GM12873 (cell line): ENCODE measurements at regions not wholly inside any gene's neighbourhood (a gene's known extent, or its start where the extent isn't known, plus 50 kb on each side); places are given as distances from the start of the nearest gene placed in this dataset.

ENCODE experiments used
- TF ChIP-seq, protein P1 (sequence below): IDR thresholded peaks from 2 replicates; pipeline ENCODE4 v1.5.1; 2012; ENCODE audit warnings: low read depth, mild to moderate bottlenecking, moderate library complexity, low read length, control low read depth; ENCODE audit not compliant: insufficient read depth; ENCODE audit errors: missing control alignments

DNA sequence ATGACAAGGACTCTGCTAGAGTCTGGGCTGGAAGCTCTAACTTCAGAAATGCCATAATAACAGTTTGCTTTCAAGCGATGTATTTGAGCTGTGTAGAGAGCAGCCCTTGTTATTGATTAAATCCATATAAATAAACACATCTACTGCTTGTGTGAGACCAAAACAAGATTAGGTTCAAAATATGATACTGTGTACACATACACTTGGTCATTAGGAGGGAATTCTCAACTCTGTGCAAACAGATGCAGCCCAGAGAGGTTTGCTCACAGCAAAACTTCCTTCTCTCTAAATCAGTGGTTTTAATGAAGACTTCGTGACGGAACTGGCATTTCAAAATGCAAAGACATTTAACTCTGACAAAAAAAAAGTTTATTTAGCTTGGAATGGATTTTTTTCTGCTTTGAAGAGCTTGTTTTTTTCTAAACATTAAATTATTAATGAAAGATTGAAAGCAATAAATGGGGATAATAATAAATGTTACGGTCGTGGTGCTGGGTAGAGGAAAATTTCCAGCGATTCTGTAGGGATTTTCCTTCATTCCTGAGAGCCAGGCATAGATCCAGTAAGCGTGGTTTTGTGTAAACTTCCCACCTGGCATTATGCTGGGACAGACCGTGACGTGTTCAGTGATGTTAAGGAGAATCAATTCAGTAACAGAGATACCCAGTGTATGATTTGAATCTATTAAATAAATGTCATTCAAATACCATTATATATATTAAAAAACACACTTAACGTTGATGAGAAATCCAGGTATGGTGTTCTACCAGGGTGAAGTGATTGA is 213.7 kb downstream of the TEX29 start:
- TF ChIP-seq, protein P1, sequence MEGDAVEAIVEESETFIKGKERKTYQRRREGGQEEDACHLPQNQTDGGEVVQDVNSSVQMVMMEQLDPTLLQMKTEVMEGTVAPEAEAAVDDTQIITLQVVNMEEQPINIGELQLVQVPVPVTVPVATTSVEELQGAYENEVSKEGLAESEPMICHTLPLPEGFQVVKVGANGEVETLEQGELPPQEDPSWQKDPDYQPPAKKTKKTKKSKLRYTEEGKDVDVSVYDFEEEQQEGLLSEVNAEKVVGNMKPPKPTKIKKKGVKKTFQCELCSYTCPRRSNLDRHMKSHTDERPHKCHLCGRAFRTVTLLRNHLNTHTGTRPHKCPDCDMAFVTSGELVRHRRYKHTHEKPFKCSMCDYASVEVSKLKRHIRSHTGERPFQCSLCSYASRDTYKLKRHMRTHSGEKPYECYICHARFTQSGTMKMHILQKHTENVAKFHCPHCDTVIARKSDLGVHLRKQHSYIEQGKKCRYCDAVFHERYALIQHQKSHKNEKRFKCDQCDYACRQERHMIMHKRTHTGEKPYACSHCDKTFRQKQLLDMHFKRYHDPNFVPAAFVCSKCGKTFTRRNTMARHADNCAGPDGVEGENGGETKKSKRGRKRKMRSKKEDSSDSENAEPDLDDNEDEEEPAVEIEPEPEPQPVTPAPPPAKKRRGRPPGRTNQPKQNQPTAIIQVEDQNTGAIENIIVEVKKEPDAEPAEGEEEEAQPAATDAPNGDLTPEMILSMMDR, result no peak

DNA sequence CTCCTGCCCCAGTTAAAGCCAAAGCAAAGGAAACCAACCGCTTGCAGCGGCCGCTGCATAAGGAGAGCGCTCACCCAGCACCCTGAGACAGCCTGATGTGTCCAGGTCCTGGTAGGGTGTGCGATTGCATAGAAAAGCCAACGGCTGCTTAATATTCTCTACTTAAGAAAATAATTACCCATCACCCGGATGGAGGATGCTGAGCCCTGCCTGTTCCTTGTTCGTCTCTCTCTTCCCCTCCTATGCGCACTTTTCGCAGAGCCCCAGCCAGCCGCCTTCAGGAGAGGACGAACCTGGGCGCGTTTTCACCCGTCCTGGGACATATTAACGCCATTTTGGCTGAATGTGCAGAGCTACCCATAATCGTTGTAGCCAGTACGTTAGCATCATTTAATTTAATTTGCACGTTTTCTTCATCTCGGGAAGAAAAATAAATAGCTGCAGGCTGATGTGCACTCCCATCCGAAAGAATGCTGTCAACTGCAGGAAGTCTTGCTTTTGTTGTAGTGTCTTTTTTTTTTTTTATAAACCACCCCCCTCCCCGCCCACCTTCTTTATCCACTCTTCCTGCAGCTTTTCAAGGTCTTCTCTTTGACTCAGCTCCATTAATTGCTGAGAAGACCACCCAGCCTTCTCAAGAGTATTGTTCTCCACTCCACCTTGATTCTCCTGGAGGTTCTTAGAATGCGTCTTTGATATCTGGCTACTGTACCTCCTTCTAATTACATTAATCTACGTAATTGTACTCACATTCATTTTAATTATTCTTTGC is 214.5 kb downstream of the TEX29 start:
- TF ChIP-seq, protein P1, result no peak

DNA sequence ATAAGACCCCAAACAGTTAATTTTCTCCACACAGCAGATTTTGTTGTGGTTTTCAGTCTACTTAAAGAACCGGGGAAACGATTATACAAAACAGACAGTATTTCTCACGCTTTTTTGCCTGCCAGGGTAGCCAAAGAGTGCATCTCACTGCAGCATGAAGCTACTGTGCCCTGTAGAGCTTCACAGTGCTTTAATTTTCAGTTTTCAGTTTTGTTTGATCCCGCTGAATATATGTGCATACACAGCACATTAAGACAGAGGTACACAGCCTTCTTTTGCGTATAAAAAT is 215.0 kb downstream of the TEX29 start:
- TF ChIP-seq, protein P1, result no peak

DNA sequence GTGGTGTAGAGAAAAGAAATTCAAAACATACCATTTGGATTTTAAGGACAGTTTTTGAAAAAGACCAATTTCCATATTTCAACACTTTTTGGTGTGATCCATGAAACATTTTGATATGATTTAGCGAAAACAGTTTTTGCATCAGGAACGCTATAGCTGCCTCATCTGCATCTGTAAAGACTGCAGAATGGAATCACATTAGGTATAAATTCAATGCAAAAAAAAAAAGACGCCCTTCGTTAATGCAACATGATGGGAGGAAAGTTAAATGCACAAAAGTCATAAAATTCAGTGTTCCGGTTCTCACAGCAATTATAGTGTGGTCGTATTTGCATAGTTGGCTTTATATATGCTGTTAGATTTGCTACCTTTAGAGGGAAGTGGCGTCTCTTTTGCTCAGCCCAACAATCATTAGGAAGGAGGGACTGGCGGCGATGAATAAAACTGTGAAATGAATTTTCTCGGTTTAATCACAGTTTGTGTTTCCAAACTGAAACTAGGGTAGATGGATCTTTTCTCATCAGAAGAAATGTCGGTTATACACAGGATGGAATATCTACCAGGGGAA is 215.7 kb downstream of the TEX29 start:
- TF ChIP-seq, protein P1, result no peak

DNA sequence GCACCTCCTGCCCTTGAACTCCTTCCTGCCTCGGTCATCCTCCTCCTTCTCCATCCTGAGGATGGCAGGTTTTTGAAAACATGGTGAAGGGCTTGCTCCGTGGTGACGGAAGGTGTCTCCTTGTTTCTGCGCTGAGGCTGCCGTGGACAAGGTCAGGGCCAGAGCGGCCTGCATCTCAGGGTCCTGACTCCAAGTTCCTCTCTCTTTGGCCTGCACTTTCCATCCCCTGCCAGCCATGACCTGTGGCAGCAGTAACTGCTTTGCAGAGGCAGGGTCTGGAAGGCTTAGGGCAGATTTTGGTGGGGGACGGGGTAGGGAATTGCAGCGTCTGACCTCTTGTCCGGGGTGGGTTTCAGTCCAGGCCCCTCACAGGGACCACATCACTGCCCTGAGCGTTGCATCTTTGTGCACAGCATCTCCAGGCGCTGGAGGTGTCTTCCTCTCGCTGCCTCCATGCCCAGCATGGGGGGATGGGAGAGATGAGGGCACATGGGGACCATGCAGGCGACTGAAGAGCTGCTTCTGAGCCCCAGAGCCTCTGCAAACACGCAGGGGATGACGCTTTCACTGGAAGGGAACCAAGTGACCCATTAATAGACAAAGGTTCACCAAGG is 216.8 kb downstream of the TEX29 start:
- TF ChIP-seq, protein P1, result no peak

DNA sequence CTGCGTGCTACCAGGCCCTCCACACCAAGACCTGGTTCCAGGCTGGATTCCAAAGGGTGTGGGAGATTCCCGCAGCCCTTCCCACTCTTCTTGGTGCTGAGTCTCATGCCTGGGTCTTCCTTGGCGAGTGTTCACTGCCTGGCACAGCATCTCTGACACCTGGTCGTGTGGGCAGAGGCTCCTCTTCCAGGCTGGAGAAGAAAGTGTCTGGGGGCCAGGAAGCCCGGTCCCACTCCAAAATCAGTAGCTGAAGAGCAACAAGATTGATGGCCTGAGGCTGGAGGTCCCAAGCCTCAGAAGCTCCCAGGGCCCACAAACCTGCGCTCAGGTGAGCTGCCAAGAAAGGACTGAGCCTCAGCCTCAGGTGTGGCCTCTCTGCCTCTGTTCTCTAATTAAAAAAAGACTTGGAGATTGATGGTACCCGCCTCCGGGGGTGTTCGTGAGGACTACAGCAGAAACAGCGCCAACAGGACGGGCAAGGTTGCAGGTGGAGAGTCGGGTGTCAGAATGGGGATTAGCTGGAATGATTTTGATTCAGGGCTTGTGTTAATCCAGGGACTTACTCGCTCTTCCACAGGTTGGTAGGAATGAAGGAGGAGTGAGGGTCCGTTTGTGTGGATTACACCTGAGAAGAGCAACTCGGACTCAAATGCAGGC is 217.5 kb downstream of the TEX29 start:
- TF ChIP-seq, protein P1, result no peak
